ENCODE measurements at regions not wholly inside any gene's neighbourhood (a gene's known extent, or its start where the extent isn't known, plus 50 kb on each side); places are given as distances from the start of the nearest gene placed in this dataset.

GRCh38 chr4:187004628-187005027 is 281.0 kb upstream of the FAT1 start:
- intact Hi-C loops (cut with DNase I), result no loop called here
- TF ChIP-seq, protein P1, sequence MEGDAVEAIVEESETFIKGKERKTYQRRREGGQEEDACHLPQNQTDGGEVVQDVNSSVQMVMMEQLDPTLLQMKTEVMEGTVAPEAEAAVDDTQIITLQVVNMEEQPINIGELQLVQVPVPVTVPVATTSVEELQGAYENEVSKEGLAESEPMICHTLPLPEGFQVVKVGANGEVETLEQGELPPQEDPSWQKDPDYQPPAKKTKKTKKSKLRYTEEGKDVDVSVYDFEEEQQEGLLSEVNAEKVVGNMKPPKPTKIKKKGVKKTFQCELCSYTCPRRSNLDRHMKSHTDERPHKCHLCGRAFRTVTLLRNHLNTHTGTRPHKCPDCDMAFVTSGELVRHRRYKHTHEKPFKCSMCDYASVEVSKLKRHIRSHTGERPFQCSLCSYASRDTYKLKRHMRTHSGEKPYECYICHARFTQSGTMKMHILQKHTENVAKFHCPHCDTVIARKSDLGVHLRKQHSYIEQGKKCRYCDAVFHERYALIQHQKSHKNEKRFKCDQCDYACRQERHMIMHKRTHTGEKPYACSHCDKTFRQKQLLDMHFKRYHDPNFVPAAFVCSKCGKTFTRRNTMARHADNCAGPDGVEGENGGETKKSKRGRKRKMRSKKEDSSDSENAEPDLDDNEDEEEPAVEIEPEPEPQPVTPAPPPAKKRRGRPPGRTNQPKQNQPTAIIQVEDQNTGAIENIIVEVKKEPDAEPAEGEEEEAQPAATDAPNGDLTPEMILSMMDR (IDR thresholded peaks at IDR 0.05), result no peak
- no peaks in the 10 kb centered on the region for H3K36me3 ChIP-seq
- no peaks in the 10 kb centered on the region for H3K9me3 ChIP-seq
- no peaks in the 10 kb centered on the region for H3K4me1 ChIP-seq
- no peak overlapping the region for H3K4me3 ChIP-seq
- H3K27me3 ChIP-seq, result no peaks in the 10 kb centered on the region
- DNase-seq (ENCODE audit: low spot score in 2 of 2), result no peak
- H3K27ac ChIP-seq, result no peak overlapping the region

DNA sequence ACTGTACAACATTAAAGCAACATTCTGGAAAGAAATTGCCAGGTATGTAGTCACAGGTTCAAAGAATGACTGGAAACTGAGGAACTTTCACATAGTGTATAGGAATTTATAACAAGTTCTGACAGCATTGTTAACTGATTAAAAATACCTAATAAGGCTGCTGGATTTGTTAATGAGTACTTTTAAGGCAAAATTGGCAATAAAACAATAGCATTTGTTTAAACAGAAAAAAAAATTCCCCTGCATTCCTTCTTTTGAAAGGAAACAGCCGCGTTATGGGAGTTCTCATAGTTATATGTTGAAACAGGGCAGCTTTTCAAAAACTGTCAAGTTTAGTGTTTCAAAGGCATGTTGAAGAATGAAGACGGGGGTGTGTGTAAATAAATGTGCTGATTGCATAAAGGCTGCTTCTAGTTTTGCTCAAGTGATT is 282.5 kb upstream of the FAT1 start:
- no peaks in the 10 kb centered on the region for H3K36me3 ChIP-seq
- no peaks in the 10 kb centered on the region for H3K27me3 ChIP-seq
- no peak overlapping the region for H3K27ac ChIP-seq
- intact Hi-C loops (cut with DNase I), result no loop called here
- TF ChIP-seq, protein P1 (IDR thresholded peaks at IDR 0.05), result no peak
- no peak overlapping the region for H3K4me3 ChIP-seq
- no peak for DNase-seq (ENCODE audit: low spot score in 2 of 2)
- peaks cover 3 to 5% of the 10 kb centered on the region in 2 donors for H3K4me1 ChIP-seq
- H3K9me3 ChIP-seq, result no peaks in the 10 kb centered on the region

GRCh38 chr4:187010052-187010451 is 286.4 kb upstream of the FAT1 start:
- no peak for DNase-seq (ENCODE audit: low spot score in 2 of 2)
- H3K4me3 ChIP-seq, result no peak overlapping the region
- no peaks in the 10 kb centered on the region for H3K36me3 ChIP-seq
- intact Hi-C loops (cut with DNase I), result no loop called here
- H3K27me3 ChIP-seq, result no peaks in the 10 kb centered on the region
- TF ChIP-seq, protein P1 (IDR thresholded peaks at IDR 0.05), result no peak
- H3K27ac ChIP-seq, result no peak overlapping the region
- H3K4me1 ChIP-seq, result peaks cover 3 to 5% of the 10 kb centered on the region in 2 donors
- H3K9me3 ChIP-seq, result no peaks in the 10 kb centered on the region

- no peaks in the 10 kb centered on the region for H3K9me3 ChIP-seq
- TF ChIP-seq, protein P1 (IDR thresholded peaks at IDR 0.05), result no peak
- no peak overlapping the region for H3K27ac ChIP-seq
- no peaks in the 10 kb centered on the region for H3K36me3 ChIP-seq
- DNase-seq (ENCODE audit: low spot score in 2 of 2), result no peak
- no peak overlapping the region for H3K4me3 ChIP-seq
- H3K27me3 ChIP-seq, result no peaks in the 10 kb centered on the region
- intact Hi-C loops (cut with DNase I), result no loop called here
- H3K4me1 ChIP-seq, result no peaks in the 10 kb centered on the region
Observed at GRCh38 chr4:187016101-187016500, 292.4 kb upstream of the FAT1 start.

DNA sequence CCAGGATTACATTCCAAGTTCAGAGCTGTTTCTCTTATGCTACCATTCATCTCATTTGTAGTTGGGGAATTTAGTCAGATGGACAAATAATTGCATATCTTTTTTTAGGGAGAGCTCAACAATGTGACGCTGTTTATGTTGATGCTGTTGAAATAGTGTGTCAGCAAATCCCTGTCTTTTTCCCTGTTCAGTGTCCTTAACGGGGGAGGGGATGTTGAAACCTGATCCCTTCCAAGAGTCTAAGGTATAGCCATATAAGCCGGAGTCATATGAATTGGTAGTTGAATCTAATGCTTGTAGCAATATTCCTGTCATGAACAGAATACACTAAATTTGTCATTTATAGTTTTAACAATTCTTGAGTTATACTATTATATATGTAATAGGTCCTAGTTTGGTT is 293.5 kb upstream of the FAT1 start:
- intact Hi-C loops (cut with DNase I), result no loop called here
- H3K36me3 ChIP-seq, result no peaks in the 10 kb centered on the region
- DNase-seq (ENCODE audit: low spot score in 2 of 2), result no peak
- no peaks in the 10 kb centered on the region for H3K9me3 ChIP-seq
- no peaks in the 10 kb centered on the region for H3K27me3 ChIP-seq
- TF ChIP-seq, protein P1 (IDR thresholded peaks at IDR 0.05), result no peak
- no peak overlapping the region for H3K4me3 ChIP-seq
- no peaks in the 10 kb centered on the region for H3K4me1 ChIP-seq
- no peak overlapping the region for H3K27ac ChIP-seq

GRCh38 chr4:187019896-187020295 is 296.2 kb upstream of the FAT1 start:
- Histone ChIP-seq H3K27ac (no peak overlapping the region), H3K9me3 (no peaks in the 10 kb centered on the region), H3K4me3 (no peak overlapping the region), H3K4me1 (no peaks in the 10 kb centered on the region), H3K36me3 (no peaks in the 10 kb centered on the region), H3K27me3 (no peaks in the 10 kb centered on the region)
- TF ChIP-seq, protein P1 (IDR thresholded peaks at IDR 0.05), result no peak
- intact Hi-C loops (cut with DNase I), result no loop called here
- no peak for DNase-seq (ENCODE audit: low spot score in 2 of 2)

Measured in ascending aorta (tissue), 2 donors.